IPS DF 6.9 (cell line): ENCODE measurements at regions not wholly inside any gene's neighbourhood (a gene's known extent, or its start where the extent isn't known, plus 50 kb on each side); places are given as distances from the start of the nearest gene placed in this dataset.
"Not testable (repeated sequence)": the region's sequence is repeated elsewhere in the genome, so short reads cannot be mapped to it uniquely, and the experiment has no call there.

Source experiments
- DNase-seq: peaks from one replicate; pipeline ENCODE4 v3.0.0-alpha.2; 2013; ENCODE audit warnings: low read depth, low spot score
- H3K27ac ChIP-seq: one replicate; pipeline ENCODE4 v1.5.1; 2013; ENCODE audit warnings: low read length, control low read depth
- H3K27me3 ChIP-seq: 2 replicates; pipeline ENCODE4 v1.6.1; 2013; ENCODE audit warnings: mild to moderate bottlenecking, low read length; ENCODE audit not compliant: control insufficient read depth, insufficient read depth
- H3K36me3 ChIP-seq: 2 replicates; pipeline ENCODE4 v1.6.1; 2013; ENCODE audit warnings: low read length; ENCODE audit not compliant: control insufficient read depth, insufficient read depth
- H3K4me1 ChIP-seq: 2 replicates; pipeline ENCODE4 v1.6.1; 2013; ENCODE audit warnings: low read length; ENCODE audit not compliant: control insufficient read depth, insufficient read depth
- H3K4me3 ChIP-seq: 2 replicates; pipeline ENCODE4 v1.5.1; 2013; ENCODE audit warnings: mild to moderate bottlenecking, low read length
- H3K9me3 ChIP-seq: 2 replicates; pipeline ENCODE4 v1.6.1; 2013; ENCODE audit warnings: low read length, inconsistent platforms; ENCODE audit not compliant: control insufficient read depth, insufficient read depth
- WGBS: extraction: QIAGEN DNeasy Blood & Tissue Kit; methylation state at CpG from one replicate; pipeline ENCODE4 v1.1.7; 2013; ENCODE audit warnings: mixed read lengths, missing lambda C conversion rate; ENCODE audit not compliant: insufficient read length, insufficient coverage; 5-methylcytosine and 5-hydroxymethylcytosine counted together

- Histone ChIP-seq H3K4me1 (no peaks in the 10 kb centered on the region), H3K27me3 (no peaks in the 10 kb centered on the region), H3K9me3 (no peaks in the 10 kb centered on the region), H3K36me3 (no peaks in the 10 kb centered on the region), H3K4me3 (no peak overlapping the region), H3K27ac (no peak overlapping the region)
- DNase-seq: peak; percentile 5
- WGBS: no CpG with 5 or more reads among the region's 3 CpGs
Observed at GRCh38 chr4:29756966-29757365, 963.2 kb upstream of the PCDH7 start.

GRCh38 chr4:29762151-29762550, 958.0 kb upstream of the PCDH7 start:
- no CpG with 5 or more reads among the region's 2 CpGs for WGBS
- Histone ChIP-seq H3K36me3 (no peaks in the 10 kb centered on the region), H3K9me3 (no peaks in the 10 kb centered on the region), H3K4me3 (no peak overlapping the region), H3K27me3 (no peaks in the 10 kb centered on the region), H3K4me1 (no peaks in the 10 kb centered on the region), H3K27ac (no peak overlapping the region)
- no peak for DNase-seq

GRCh38 chr4:29770627-29771026, 949.5 kb upstream of the PCDH7 start:
- H3K27ac ChIP-seq: no peak overlapping the region
- DNase-seq: no peak
- H3K4me1 ChIP-seq: no peaks in the 10 kb centered on the region
- no peaks in the 10 kb centered on the region for H3K9me3 ChIP-seq
- WGBS: no CpG with 5 or more reads among the region's 2 CpGs
- H3K27me3 ChIP-seq: no peaks in the 10 kb centered on the region
- no peaks in the 10 kb centered on the region for H3K36me3 ChIP-seq
- no peak overlapping the region for H3K4me3 ChIP-seq

- no CpG with 5 or more reads among the region's 2 CpGs for WGBS
- H3K9me3 ChIP-seq, H3K4me3 ChIP-seq, H3K27ac ChIP-seq, H3K4me1 ChIP-seq, DNase-seq, H3K36me3 ChIP-seq, H3K27me3 ChIP-seq: not testable (repeated sequence)
Observed at GRCh38 chr4:29788123-29788522, 932.0 kb upstream of the PCDH7 start.

GRCh38 chr4:29805245-29805644, 914.9 kb upstream of the PCDH7 start:
- DNase-seq: peak; percentile 22
- no peaks in the 10 kb centered on the region for H3K4me1 ChIP-seq
- no peaks in the 10 kb centered on the region; the same call in 1 of the 2 replicates for H3K9me3 ChIP-seq
- WGBS: no CpG with 5 or more reads among the region's 2 CpGs
- H3K36me3 ChIP-seq: no peaks in the 10 kb centered on the region
- H3K27ac ChIP-seq: no peak overlapping the region
- no peak overlapping the region for H3K4me3 ChIP-seq
- no peaks in the 10 kb centered on the region for H3K27me3 ChIP-seq

- DNase-seq: no peak
- no CpG with 5 or more reads among the region's 3 CpGs for WGBS
- Histone ChIP-seq H3K9me3 (no peaks in the 10 kb centered on the region; the same call in 1 of the 2 replicates), H3K4me1 (no peaks in the 10 kb centered on the region), H3K4me3 (no peak overlapping the region), H3K27me3 (no peaks in the 10 kb centered on the region), H3K27ac (no peak overlapping the region), H3K36me3 (no peaks in the 10 kb centered on the region)
Observed at GRCh38 chr4:29805916-29806480, 914.2 kb upstream of the PCDH7 start.

GRCh38 chr4:29817961-29818360, 902.2 kb upstream of the PCDH7 start:
- Histone ChIP-seq H3K4me1 (no peaks in the 10 kb centered on the region), H3K4me3 (no peak overlapping the region), H3K27ac (no peak overlapping the region), H3K36me3 (no peaks in the 10 kb centered on the region), H3K9me3 (no peaks in the 10 kb centered on the region), H3K27me3 (no peaks in the 10 kb centered on the region)
- no peak for DNase-seq
- no CpG with 5 or more reads among the region's 4 CpGs for WGBS

GRCh38 chr4:29829067-29829466, 891.1 kb upstream of the PCDH7 start:
- H3K36me3 ChIP-seq: no peaks in the 10 kb centered on the region
- WGBS: no CpG with 5 or more reads among the region's 2 CpGs
- H3K4me3 ChIP-seq: no peak overlapping the region
- no peak for DNase-seq
- no peaks in the 10 kb centered on the region for H3K4me1 ChIP-seq
- H3K27ac ChIP-seq: no peak overlapping the region
- H3K9me3 ChIP-seq: no peaks in the 10 kb centered on the region
- no peaks in the 10 kb centered on the region for H3K27me3 ChIP-seq

GRCh38 chr4:29852537-29852936, 867.6 kb upstream of the PCDH7 start:
- no peak overlapping the region for H3K27ac ChIP-seq
- no peaks in the 10 kb centered on the region for H3K27me3 ChIP-seq
- DNase-seq: no peak
- no peaks in the 10 kb centered on the region for H3K9me3 ChIP-seq
- 0 out of 2 replicates have a peak, but pooled peaks cover 1% of the 10 kb centered on the region for H3K4me1 ChIP-seq
- no peak overlapping the region for H3K4me3 ChIP-seq
- no peaks in the 10 kb centered on the region for H3K36me3 ChIP-seq

- H3K9me3 ChIP-seq: no peaks in the 10 kb centered on the region
- 0 out of 2 replicates have a peak, but pooled peaks cover 1% of the 10 kb centered on the region for H3K4me1 ChIP-seq
- no peak for DNase-seq
- H3K36me3 ChIP-seq: no peaks in the 10 kb centered on the region
- no peak overlapping the region for H3K27ac ChIP-seq
- no peaks in the 10 kb centered on the region for H3K27me3 ChIP-seq
- no peak overlapping the region for H3K4me3 ChIP-seq
- WGBS: no CpG with 5 or more reads among the region's 2 CpGs
Observed at GRCh38 chr4:29853833-29854232, 866.3 kb upstream of the PCDH7 start.

- H3K36me3 ChIP-seq: no peaks in the 10 kb centered on the region
- no peak overlapping the region for H3K4me3 ChIP-seq
- no peaks in the 10 kb centered on the region for H3K4me1 ChIP-seq
- H3K27me3 ChIP-seq: no peaks in the 10 kb centered on the region
- H3K27ac ChIP-seq: no peak overlapping the region
- no peak for DNase-seq
- no peaks in the 10 kb centered on the region; the same call in 1 of the 2 replicates for H3K9me3 ChIP-seq
- no CpG with 5 or more reads among the region's 1 CpG for WGBS
Observed at GRCh38 chr4:29861307-29861706, 858.9 kb upstream of the PCDH7 start.
